T-cell (primary cell): ENCODE measurements at regions not wholly inside any gene's neighbourhood (a gene's known extent, or its start where the extent isn't known, plus 50 kb on each side); places are given as distances from the start of the nearest gene placed in this dataset.
"Not testable (repeated sequence)": the region's sequence is repeated elsewhere in the genome, so short reads cannot be mapped to it uniquely, and the experiment has no call there.

ENCODE experiments used
- ATAC-seq, 4 experiments: fragments of 200-7000 bp in 3 of 4; fragments of 150-1000 bp in 1 of 4; cut with Tn5 transposase; replicated peaks in 1 of 4; 1 replicate in 3 of 4; 2 replicates in 1 of 4; pipeline ENCODE4 v1.10.0; 2021; ENCODE audit warnings: moderate library complexity in 3 of 4, mild to moderate bottlenecking in 2 of 4, moderate number of reproducible peaks in 1 of 4
- CTCF ChIA-PET, 2 donors: fragments of 300-600 bp; sonication (Branson Sonifier 250); formaldehyde crosslinking; loops; one replicate each; lab custom pipeline; 2022; ENCODE audit warnings: antibody characterized with exemption in 2 of 2; lab: Charles Lee
- POLR2A ChIA-PET, 2 donors: fragments of 300-600 bp; sonication (Branson Sonifier 250); formaldehyde crosslinking; loops; one replicate each; lab custom pipeline; 2022; ENCODE audit warnings: antibody characterized with exemption in 2 of 2; lab: Charles Lee
- DNase-seq, 35 experiments: peaks; one replicate each; pipeline versions ENCODE4 v3.0.0 to v3.0.0-alpha.2; 2013 to 2023
- H3K27ac ChIP-seq: one replicate; pipeline ENCODE4 v1.5.1; 2013; ENCODE audit warnings: low read length
- H3K27me3 ChIP-seq, 2 experiments: replicated peaks in 1 of 2; 1 replicate in 1 of 2; 2 replicates in 1 of 2; pipeline versions ENCODE4 v1.6.1 to v1.7.0; 2013; ENCODE audit warnings: low read length in 1 of 2, mixed read lengths in 1 of 2; ENCODE audit not compliant: control insufficient read depth in 2 of 2, insufficient read depth in 2 of 2; ENCODE audit errors: extremely low read depth in 1 of 2
- H3K36me3 ChIP-seq, 2 donors: 1 replicate in 1 of 2; 2 replicates in 1 of 2; pipeline versions ENCODE4 v1.6.1 to v1.7.0; 2013; ENCODE audit warnings: low read length in 1 of 2; ENCODE audit not compliant: control insufficient read depth in 2 of 2, insufficient read depth in 1 of 2; ENCODE audit errors: extremely low read depth in 1 of 2
- H3K4me1 ChIP-seq, 2 experiments: 1 replicate in 1 of 2; 2 replicates in 1 of 2; pipeline versions ENCODE4 v1.6.1 to v1.7.0; 2013; ENCODE audit warnings: low read length in 2 of 2, mixed read lengths in 1 of 2; ENCODE audit not compliant: insufficient read depth in 2 of 2, control insufficient read depth in 1 of 2; ENCODE audit errors: extremely low read depth in 1 of 2
- H3K4me3 ChIP-seq, 2 donors: 1 replicate in 1 of 2; 2 replicates in 1 of 2; pipeline versions ENCODE4 v1.5.1 to v1.7.0; 2013; ENCODE audit warnings: mild to moderate bottlenecking in 2 of 2, low read length in 1 of 2, moderate library complexity in 1 of 2; ENCODE audit not compliant: control insufficient read depth in 1 of 2; ENCODE audit errors: extremely low read depth in 1 of 2
- H3K9me3 ChIP-seq: 2 replicates; pipeline ENCODE4 v1.7.0; 2013
- H3K27ac Mint-ChIP-seq, 2 donors: one replicate each; pipeline ENCODE4 v1.8.0; 2020 to 2021; ENCODE audit warnings: mild to moderate bottlenecking in 2 of 2, mixed read lengths in 2 of 2
- H3K27me3 Mint-ChIP-seq, 2 donors: one replicate each; pipeline ENCODE4 v1.8.0; 2021 to 2022; ENCODE audit warnings: mixed read lengths in 2 of 2
- H3K36me3 Mint-ChIP-seq: one replicate; pipeline ENCODE4 v1.8.0; 2021; ENCODE audit warnings: mixed read lengths
- H3K4me1 Mint-ChIP-seq, 3 donors: one replicate each; pipeline ENCODE4 v1.8.0; 2020 to 2022; ENCODE audit warnings: mixed read lengths in 3 of 3, mild to moderate bottlenecking in 1 of 3
- H3K4me3 Mint-ChIP-seq, 3 donors: one replicate each; pipeline ENCODE4 v1.8.0; 2020 to 2022; ENCODE audit warnings: mild to moderate bottlenecking in 3 of 3, mixed read lengths in 3 of 3, moderate library complexity in 3 of 3
- H3K9me3 Mint-ChIP-seq, 3 donors: one replicate each; pipeline ENCODE4 v1.8.0; 2020 to 2022; ENCODE audit warnings: mixed read lengths in 3 of 3
- WGBS: methylation state at CpG from one replicate; pipeline ENCODE4 v1.1.5; 2013; ENCODE audit warnings: missing lambda C conversion rate; ENCODE audit not compliant: insufficient coverage; 5-methylcytosine and 5-hydroxymethylcytosine counted together

DNA sequence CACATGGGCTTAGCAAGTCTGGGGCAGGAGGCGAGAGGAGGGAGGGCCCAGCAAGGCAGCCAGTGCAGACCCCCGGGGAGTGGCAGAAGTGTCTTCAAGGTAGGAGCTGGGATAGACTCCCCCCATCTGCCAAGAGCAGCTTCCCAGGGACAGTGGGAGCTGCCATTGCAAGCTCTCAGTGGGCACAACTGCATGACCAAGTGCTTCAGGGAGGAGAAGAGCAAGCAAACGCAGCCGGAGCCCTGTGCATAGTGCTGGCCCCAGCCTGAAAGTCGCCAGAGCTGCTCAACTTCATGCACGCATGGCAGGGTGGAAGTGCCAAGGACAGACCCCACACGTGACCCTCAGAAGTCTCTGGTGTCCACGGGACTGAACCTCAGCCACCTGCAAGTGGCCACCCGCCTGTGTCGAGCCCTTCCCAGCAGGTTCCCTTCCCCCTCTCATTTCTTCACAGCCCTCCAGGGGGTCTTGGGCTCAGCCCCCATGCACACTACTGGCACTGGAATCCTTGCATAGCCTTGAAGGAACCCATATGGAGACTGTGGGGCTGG is 89.4 kb downstream of the PLXNA1 start:
- H3K36me3 Mint-ChIP-seq = no peaks in the 10 kb centered on the region
- H3K4me3 Mint-ChIP-seq = no peak overlapping the region
- Histone ChIP-seq H3K27me3 (peaks cover 0 to 39% of the 10 kb centered on the region in 2 experiments), H3K4me3 (no peak overlapping the region), H3K9me3 (no peaks in the 10 kb centered on the region), H3K27ac (no peak overlapping the region), H3K36me3 (no peaks in the 10 kb centered on the region), H3K4me1 (no peaks in the 10 kb centered on the region)
- ChIA-PET CTCF (no interaction called here), POLR2A (no interaction called here)
- DNase-seq (no peak), ATAC-seq (no peak)
- H3K9me3 Mint-ChIP-seq = no peaks in the 10 kb centered on the region
- H3K4me1 Mint-ChIP-seq = no peaks in the 10 kb centered on the region
- peaks cover 12 to 19% of the 10 kb centered on the region in 2 donors for H3K27me3 Mint-ChIP-seq
- H3K27ac Mint-ChIP-seq = no peak overlapping the region
- 85% methylated on average over 7 of the region's 10 CpGs for WGBS

DNA sequence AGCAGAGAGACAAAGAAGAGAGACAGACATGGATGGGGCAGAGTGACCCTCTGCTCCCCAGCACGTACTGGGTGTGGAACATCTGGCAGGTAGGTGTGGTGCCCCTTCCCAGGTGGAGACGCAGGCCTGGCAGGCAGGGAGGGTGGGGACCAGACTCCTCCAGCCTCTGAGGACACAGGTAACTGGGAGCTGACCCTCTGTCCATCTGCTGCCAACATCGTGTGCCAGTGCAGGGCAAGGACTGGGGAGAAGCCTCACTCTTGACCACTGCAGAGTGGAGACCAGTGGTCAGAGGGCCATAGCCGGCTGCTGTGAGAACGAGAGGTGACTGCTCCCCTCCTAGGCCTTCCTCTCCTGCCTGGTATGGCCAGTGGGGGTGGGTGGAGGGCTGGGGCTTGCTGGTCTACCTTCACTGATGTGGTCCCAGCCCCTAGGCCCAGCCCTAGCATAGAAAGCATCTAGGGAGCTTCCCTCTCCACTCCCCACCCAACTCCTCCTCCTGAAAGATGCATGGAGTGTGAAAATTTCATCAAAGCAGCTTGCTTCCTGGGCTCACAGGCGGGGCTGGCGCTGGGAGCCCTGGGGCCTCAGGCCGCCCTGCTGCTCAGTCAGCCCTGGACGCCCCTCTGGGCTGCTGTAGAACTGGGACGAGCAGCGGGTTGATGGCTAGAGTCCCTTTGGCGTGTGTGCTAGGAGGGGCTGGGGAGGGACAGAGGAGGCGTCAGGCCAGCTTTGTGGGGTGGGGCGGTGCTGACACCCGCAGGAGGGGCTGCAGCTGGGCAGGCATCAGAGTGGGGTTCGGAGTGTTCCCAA is 90.3 kb downstream of the PLXNA1 start:
- CTCF ChIA-PET = no interaction called here
- DNase-seq (no peak), ATAC-seq (no peak)
- WGBS = 82% methylated on average over 13 of the region's 16 CpGs
- peaks cover 6 to 11% of the 10 kb centered on the region in 2 donors for H3K27me3 Mint-ChIP-seq
- Histone ChIP-seq H3K9me3 (no peaks in the 10 kb centered on the region), H3K36me3 (no peaks in the 10 kb centered on the region), H3K27ac (no peak overlapping the region), H3K27me3 (peaks cover 0 to 30% of the 10 kb centered on the region in 2 experiments), H3K4me1 (no peaks in the 10 kb centered on the region), H3K4me3 (no peak overlapping the region)
- no peak overlapping the region for H3K27ac Mint-ChIP-seq
- H3K36me3 Mint-ChIP-seq = no peaks in the 10 kb centered on the region
- H3K9me3 Mint-ChIP-seq = no peaks in the 10 kb centered on the region
- H3K4me1 Mint-ChIP-seq = no peaks in the 10 kb centered on the region
- POLR2A ChIA-PET = interaction anchor here in 1 of 2 donors (0.5 kb wide), 1 partner anchor 689 kb away, joined by 7 read pairs; no protein-coding TSS in a partner anchor
- H3K4me3 Mint-ChIP-seq = no peak overlapping the region

DNA sequence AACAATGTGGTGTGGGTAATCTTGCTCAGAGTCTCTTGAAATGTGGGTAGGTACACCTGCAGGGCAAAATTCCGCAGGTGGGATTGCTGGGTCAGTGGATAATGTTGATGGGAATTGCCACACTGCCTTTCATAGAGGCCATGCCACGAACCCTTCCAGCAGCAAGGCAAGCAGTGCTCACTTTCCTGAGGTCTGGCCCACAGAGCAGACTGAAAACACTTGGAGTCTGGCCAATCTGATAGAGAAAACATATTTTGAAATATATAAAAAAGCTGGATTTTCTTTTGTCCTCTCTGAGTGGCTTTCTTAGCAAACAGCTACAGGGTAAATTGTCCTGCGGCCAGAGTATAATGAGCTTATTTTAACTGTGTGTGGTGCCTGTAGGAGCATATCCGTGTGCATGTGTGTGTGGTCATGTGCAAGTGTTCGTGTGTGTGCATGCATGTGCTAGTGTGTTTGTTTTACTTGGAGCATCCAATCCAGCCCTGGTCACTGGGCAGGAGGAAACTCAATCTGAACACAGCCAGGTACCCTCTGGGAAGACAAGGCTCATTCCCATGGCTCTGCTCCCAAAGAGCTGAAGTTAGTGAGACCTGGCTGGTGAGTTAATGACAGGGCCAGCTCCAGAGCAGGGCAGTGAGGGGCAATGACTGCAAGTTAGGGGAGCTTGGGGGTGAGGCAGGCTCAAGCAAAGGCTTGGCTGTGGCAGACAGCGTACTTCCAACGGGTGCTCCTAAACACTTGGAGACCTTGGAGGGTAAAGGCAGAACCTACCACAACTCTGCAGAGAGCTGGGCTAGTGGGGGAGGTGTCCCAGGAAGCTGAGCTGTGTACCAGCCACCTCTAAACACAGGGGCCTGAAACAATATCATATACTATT is 91.3 kb downstream of the PLXNA1 start:
- CTCF ChIA-PET = no interaction called here
- Mint-ChIP-seq H3K9me3 (no peaks in the 10 kb centered on the region), H3K4me1 (no peaks in the 10 kb centered on the region), H3K27me3 (peaks cover 5 to 10% of the 10 kb centered on the region in 2 donors), H3K27ac (no peak overlapping the region), H3K36me3 (no peaks in the 10 kb centered on the region), H3K4me3 (no peak overlapping the region)
- Histone ChIP-seq H3K4me3 (no peak overlapping the region), H3K27ac (no peak overlapping the region), H3K4me1 (no peaks in the 10 kb centered on the region), H3K36me3 (no peaks in the 10 kb centered on the region), H3K27me3 (peaks cover 0 to 27% of the 10 kb centered on the region in 2 experiments), H3K9me3 (no peaks in the 10 kb centered on the region)
- POLR2A ChIA-PET = no interaction called here
- no peak for ATAC-seq
- 62% methylated on average over 4 of the region's 7 CpGs for WGBS
- DNase-seq = no peak

DNA sequence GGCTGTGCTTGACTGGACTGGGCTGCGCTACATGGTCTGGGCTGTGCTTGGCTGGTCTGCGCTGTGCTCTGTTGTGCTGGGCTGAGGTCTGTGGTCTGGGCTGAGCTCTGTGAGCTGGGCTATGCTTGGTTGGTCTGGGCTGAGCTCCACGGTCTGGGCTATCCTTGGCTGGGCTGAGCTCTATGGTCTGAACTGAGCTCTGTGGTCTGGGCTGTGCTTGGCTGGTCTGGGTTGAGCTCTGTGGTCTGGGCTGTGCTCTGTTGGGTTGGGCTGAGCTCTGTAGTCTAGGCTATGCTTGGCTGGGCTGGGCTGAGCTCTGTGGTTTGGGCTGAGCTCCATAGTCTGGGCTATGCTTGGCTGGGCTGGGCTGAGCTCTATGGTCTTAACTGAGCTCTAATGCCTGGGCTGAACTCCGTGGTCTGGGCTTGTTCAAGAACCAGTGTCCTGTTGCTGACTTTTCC is 92.0 kb downstream of the PLXNA1 start:
- no peak overlapping the region for H3K27ac Mint-ChIP-seq
- H3K4me1 ChIP-seq = no peaks in the 10 kb centered on the region
- H3K9me3 ChIP-seq = no peaks in the 10 kb centered on the region
- DNase-seq (no peak), ATAC-seq (peak in 1 of 4 experiments; percentile 22)
- WGBS = 72% methylated on average over 3 of the region's 4 CpGs
- CTCF ChIA-PET = no interaction called here
- POLR2A ChIA-PET = no interaction called here
- H3K4me1 Mint-ChIP-seq = no peaks in the 10 kb centered on the region
- H3K27me3 Mint-ChIP-seq = peaks cover 5 to 10% of the 10 kb centered on the region in 2 donors
- H3K27ac ChIP-seq = no peak overlapping the region
- H3K27me3 ChIP-seq = peaks cover 0 to 24% of the 10 kb centered on the region in 2 experiments
- no peaks in the 10 kb centered on the region for H3K36me3 Mint-ChIP-seq
- no peak overlapping the region for H3K4me3 Mint-ChIP-seq
- no peaks in the 10 kb centered on the region for H3K36me3 ChIP-seq
- H3K9me3 Mint-ChIP-seq = no peaks in the 10 kb centered on the region
- H3K4me3 ChIP-seq = no peak overlapping the region

DNA sequence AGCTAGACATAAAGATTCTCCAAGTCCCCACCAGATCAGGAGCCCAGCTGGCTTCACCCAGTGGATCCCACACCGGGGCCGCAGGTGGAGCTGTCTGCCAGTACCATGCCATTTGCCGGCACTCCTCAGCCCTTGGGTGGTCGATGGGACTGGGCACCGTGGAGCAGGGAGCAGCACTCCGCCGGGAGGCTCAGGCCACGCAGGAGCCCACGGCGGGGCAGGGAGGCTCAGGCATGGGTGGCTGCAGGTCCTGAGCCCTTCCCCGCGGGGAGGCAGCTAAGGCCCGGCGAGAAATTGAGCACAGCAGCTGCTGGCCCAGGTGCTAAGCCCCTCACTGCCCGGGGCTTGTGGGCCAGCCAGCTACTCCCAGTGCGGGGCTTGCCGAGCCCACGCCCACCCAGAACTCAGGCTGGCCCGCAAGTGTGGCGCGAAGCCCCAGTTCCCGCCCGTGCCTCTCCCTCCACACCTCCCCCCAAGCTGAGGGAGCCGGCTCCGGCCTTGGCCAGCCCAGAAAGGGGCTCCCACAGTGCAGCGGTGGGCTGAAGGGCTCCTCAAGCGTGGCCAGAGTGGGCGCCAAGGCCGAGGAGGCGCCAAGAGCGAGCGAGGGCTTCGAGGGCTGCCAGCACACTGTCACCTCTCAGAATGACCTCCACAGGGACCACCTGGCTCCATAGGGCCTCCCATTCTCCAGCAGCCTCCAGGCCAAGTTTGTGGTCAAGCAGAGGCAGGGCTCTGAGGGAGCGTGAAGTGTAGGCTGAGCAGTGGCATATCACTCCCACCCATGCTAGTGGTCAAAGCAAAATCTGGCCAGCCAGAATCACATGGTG is 93.5 kb downstream of the PLXNA1 start:
- CTCF ChIA-PET, H3K36me3 Mint-ChIP-seq, H3K9me3 ChIP-seq, H3K27me3 Mint-ChIP-seq, POLR2A ChIA-PET, H3K27me3 ChIP-seq, ATAC-seq, H3K4me3 ChIP-seq, H3K9me3 Mint-ChIP-seq, DNase-seq, H3K36me3 ChIP-seq, H3K27ac Mint-ChIP-seq, H3K4me3 Mint-ChIP-seq, H3K27ac ChIP-seq, H3K4me1 ChIP-seq, H3K4me1 Mint-ChIP-seq: not testable (repeated sequence)
- 98% methylated on average over 15 of the region's 34 CpGs for WGBS

DNA sequence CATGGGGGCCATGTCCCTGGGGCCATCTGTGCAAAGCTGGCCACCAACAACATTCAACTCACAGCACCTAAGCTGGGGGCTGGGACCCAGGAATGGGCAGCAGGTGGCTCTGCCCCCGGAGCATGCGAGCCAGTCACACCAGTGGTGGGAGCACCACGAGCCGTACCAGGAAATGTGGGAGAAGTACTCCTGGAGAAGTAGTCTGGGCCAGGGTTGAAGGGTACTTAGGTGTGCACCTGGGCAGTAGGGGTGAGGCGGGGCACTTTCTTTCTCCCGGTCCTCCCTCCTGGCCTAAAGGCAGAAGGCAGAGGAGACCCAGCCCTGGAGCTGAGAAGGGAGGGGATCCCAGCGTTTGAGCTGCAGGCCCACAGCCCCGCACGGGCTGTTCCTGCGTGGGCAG is 94.2 kb downstream of the PLXNA1 start:
- H3K9me3 Mint-ChIP-seq = no peaks in the 10 kb centered on the region
- H3K36me3 Mint-ChIP-seq = no peaks in the 10 kb centered on the region
- no peaks in the 10 kb centered on the region for H3K4me1 Mint-ChIP-seq
- H3K4me3 Mint-ChIP-seq = no peak overlapping the region
- no peaks in the 10 kb centered on the region for H3K36me3 ChIP-seq
- H3K9me3 ChIP-seq = no peaks in the 10 kb centered on the region
- CTCF ChIA-PET = no interaction called here
- 89% methylated on average over 8 of the region's 10 CpGs for WGBS
- ATAC-seq (no peak), DNase-seq (no peak)
- H3K4me1 ChIP-seq = no peaks in the 10 kb centered on the region
- no peak overlapping the region for H3K4me3 ChIP-seq
- peaks cover 0 to 9% of the 10 kb centered on the region in 2 experiments for H3K27me3 ChIP-seq
- POLR2A ChIA-PET = no interaction called here
- H3K27me3 Mint-ChIP-seq = peaks cover 0 to 3% of the 10 kb centered on the region in 2 donors
- H3K27ac ChIP-seq = no peak overlapping the region
- no peak overlapping the region for H3K27ac Mint-ChIP-seq
